ENCODE measurements at regions not wholly inside any gene's neighbourhood (a gene's known extent, or its start where the extent isn't known, plus 50 kb on each side); places are given as distances from the start of the nearest gene placed in this dataset.

DNA sequence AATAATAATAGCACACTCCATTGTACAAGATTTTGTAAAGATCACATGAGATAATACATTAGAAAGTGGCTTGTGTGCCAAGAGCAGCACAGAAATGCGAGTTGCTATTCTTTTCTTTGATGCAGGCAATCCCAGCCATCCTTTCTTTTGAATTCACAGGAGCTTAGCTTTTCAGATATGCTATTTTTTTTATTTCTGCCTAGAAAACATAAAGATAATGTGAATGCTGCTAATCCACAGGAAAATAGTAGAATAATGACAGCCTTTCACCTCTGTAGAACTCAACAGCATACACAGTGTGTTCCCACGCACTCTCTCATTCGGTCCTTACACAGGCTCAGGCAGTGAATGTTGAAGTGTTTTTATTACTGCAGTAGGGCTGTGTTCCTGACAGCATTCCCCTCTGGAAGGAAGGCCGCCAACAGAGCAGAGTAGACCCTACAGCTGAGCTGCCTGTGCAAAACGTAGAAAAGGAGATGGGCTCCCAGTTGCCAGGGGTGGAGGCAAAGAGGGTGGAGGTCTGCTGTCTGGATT lies 138.8 kb upstream of the TAPT1 start:
- no peak for DNase-seq

DNA sequence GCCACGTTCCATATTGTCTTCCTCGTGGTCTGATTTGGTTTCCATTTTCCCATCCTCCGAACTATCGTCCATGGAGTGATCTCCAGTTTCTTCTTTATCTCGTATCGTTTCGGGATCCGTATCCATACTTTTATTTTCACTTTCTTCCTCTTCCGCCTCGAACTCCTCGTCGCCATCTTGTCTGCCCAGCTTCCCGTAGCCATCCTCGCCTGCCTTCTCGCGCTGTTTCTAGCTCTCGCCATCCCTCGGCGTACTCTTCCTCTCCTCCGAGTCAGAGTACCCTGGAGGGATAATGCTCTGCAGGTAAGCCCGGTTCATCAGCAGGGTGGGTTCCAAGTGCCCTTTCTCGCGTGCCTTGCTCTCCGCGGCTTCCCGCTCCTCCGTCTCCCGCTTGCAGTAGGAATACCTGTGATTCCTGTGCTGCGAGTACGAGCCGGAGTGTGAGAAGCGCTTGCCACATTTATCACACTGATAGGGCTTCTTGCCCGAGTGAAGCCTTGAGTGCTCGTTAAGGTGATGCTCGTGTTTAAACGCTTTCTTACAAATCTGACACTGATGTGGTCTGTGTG lies 134.5 kb upstream of the TAPT1 start:
- DNase-seq = no peak

DNA sequence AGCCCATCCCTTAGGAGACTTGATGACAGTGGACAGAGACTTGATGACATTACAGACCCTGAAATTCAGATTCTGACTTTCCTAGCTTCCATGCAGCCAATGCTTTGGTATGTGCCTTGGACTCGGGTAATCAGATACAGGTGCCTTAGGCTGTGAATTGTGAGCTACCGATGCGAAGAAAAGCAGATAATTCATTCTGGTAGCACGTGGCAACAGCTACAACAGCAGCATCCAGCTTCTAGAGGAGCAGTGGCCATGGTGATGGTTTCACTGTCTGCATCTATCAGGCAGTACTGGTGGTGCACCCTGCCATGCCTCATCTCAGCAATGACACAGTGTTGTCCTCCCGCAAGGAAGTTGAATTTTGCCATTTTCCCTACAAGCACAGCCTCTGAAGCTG lies 126.9 kb upstream of the TAPT1 start:
- no peak for DNase-seq

DNA sequence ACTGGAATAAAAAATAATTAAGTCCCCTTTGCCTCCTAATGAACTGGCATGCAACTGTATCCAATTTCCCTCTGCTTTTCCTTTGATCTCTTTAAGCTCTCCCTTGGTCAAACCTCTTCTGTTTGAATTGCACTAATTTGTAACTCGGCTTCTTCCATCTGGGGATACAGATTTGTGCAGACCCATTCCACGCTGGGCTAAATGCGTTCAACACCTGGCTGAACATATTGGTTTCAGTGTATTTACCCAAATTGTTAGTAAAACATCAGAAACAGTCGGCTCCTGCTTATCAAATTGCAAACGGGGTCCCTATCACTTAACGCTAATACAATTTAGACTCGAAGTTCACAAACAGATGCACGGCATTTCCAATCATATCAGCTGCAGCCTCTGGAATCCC lies 124.9 kb upstream of the TAPT1 start:
- no peak for DNase-seq

DNA sequence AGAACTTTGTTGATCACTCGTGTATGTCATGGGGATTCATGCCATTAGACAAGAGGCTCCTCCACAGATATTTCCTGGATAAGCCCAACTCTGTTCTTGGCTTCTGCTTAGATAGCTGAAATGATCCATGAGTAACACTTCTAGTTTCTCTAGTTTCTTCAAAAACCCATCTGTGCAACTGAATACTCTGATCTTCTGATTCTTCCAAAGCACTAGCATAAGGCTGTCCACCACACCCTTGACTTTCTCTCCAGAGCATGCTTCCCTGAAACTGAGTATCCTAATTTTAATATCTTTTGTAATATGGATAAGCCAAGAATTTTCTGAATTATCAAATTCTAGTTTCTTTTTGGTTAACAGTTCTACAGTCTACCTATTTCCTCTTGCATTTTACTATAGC lies 118.6 kb upstream of the TAPT1 start:
- DNase-seq = no peak

DNA sequence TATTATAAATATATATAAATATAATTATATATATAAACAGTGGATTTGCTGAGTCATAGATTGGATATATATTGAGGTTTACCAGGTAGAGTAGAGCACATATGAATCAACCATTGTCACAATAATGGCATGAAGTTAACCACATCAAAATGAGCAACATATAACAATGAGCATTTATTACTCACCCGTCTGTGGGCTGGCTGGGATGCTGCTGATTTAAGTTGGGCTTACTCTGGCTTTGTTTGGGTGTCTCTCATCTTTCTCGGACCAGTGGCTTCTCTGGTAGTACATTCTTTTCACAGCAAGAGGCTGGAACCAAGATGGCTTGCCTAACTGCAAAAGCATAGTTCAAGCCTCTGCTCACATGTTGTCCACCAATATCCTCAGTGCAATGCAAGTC lies 111.7 kb upstream of the TAPT1 start:
- peak; percentile 52 for DNase-seq

DNA sequence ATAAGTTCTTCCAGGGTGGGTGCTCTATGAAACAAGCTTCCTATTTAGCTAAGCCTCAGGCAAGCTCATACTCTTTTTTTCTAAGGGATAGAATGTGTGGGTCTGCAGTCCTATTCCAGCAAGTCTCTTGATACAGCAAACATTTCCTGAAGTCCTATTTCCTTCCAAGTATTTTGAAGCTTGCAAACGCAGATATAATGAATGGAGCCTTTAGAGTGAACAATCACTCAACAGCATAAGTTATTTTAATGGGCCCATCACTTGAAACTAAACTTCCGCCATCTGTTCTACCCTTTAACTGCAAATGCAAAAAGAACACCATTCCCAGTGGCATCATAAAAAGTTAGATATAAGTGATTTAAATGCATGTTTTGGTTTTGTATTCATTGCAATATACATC lies 108.3 kb upstream of the TAPT1 start:
- no peak for DNase-seq

DNA sequence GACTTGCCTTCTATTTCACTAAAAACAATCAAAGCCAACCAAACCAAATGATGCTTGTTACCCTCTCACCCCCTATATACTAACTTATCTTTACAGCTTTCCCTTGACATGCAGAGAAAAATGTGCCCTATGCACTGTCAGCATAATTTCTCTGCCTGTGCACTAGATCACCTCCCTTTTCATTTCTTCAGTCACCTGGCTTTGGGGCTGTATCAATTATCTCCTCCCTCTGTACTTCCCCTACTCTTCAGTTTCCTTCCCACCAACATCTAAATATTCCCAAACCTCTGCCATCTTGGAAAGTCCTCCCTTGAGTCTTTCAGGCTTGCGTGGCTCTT lies 103.5 kb upstream of the TAPT1 start:
- no peak for DNase-seq

DNA sequence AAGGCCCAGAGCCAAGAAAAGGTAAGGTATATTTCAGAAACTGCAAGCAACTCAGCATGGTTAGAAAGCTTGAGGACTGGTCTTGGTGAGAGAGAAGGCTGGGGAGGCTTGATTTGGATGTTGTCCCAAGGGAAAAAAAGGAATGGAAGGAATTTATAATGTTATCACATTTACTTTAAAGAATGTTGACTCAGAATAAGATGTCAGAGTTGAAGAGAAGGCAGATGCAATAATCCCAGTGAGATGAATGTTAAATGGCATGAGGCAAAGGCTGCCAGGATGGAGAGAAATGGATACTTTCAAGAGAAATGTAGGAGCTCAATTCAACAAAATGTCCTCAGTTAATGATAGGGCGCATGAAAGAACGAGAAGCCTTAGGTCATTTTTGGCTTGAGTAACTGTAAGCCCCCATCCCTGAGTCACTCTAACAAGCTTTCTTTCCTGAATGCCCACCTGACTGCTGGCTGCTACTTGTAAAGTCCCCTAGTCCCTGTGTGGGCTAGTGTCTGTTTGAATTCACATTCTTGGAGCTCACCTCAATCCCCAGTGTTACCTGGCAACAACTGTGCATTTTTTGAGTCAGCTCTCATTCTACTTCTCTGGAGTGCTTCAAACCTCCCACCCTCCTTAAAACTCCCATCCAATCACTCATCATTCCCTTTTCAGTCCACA lies 103.0 kb upstream of the TAPT1 start:
- DNase-seq = peak; percentile 41

DNA sequence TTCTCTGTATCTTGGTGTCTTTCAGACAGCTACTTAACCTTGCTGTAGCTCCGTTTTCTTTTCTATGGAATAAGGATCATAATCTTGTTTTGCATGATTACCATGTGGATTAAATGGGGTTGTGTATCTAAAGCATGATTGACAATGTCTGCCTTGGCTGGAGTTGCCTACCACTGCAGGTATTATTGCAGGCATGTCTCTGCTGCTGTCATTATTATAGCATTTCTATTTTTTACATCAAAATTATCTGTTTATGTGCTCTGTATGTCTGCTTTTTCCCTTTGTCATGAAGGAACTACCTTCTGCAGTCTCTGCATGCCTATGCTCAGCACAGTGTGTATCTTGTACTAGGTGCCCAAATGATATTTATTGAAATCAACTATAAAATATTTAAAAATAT lies 95.9 kb upstream of the TAPT1 start:
- DNase-seq = no peak

DNA sequence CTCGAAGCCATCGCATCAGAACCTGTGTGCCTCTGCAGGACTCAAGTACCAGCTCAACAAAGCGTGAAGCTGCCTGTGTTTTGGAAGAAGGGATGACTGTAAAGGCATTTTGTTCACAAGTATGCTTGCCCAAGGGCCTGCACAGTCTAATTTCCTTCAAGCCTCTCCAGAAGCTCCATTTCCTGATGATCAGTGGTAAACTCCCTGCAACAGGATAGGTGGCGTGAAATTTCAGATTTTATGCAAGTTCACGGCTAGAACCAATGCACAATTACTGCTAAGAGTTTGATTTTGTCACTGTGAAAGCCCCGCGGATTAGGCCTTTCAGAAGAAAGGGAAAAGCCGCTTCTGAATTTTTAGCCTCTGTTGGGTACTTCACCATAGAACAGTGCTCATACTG lies 89.2 kb upstream of the TAPT1 start:
- no peak for DNase-seq

DNA sequence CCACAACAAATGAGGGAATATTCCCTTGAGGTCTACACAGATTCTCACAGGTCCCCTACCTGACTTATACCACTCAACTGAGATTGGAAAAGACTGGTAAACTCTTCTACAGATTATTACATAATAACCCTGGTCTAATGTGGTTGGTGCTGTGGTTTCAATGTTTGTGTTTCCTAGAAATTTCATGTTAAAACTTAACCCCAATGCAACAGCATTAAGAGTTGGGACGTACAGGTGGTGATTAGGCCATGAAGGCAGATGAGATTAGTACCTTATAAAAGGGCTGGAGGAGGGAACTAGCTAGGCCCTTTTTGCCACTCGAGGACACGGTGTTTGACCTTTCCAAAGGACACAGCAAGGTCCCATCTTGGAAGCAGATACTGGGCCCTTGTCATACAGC lies 84.3 kb upstream of the TAPT1 start:
- DNase-seq = no peak

DNA sequence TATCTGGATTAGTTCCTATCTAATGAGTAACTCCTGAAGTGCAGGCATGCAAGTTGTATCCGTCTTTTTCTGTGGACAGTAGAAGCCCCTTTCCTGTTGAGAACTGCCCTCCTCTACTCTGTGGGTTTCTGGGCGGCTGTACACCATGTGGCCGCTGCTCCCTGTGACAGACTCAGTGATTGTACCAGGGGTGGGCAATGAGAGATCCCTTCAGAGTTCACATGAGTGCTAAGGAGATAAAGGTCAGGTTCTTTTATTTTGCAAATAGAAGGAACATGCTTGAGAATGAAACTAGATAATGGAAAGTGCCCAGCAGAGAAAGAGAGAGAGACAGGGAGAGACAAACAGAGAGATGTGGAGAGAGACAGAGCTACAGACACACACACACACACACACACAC lies 76.4 kb upstream of the TAPT1 start:
- no peak for DNase-seq

DNA sequence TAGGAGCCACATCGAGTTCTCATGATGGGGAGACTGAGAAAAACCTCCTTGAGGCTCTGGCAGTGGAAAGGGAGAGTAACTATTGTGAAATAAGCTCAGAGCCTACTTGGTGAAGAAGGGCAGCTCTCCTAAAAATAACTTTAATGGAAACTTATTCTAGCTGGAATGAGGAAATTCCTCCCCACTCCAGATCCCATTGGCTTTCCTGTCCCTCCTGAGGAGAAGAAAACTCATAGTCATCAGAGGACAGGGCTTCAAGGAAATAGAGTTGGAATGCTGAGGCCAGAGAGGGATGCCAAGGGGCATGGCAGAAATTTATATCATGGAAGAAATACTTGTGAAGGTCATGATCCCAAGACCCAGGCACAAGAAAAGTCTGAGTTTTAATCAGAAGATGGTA lies 70.7 kb upstream of the TAPT1 start:
- no peak for DNase-seq

DNA sequence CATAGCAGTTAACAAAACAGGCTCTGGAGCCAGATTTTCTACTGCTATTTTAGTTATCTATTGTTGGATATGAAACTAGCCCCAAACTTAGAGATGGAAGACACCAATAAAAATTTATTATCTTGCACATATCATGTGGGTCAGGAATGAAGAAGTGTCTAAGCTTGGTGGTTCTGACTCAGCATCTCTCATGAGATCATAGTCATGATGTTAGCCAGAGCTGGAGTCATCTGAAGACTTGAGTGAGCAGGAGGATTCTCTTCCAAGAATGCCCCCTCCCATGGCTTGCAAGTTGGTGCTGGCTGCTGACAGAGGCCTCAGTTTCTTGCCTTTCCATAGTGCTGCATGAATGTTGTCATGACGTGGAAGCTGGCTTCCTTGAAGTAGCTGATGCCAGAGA lies 68.2 kb upstream of the TAPT1 start:
- peak; percentile 49 for DNase-seq

DNA sequence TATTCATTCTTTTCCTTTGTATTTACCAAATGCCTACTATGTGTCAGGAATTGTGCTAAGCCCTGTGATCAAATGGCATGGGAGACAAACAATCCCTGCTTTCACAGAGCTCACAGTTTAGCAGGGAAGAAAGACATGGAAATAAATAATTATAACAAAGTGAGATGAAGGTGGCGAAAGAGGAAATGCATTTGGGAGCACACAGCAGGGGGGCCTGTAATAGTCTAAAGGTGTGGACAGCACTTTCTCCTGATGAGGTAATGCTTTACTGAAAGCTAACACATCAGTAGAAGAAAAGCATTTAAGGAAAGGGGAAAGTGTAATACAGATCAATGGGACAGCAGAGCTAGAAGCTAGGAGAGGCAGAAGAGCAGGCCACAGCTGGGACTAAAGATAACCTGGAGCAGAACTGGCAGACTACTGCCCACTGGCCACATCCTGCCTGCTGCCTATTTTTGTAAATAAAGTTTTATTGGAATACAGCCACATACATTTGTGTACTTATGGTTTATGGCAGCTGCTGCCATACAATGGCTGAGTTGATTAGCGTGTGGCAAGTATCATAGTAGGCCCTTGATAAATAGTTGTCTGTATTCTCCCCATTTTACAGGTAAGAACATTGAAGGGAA lies 67.1 kb upstream of the TAPT1 start:
- no peak for DNase-seq

DNA sequence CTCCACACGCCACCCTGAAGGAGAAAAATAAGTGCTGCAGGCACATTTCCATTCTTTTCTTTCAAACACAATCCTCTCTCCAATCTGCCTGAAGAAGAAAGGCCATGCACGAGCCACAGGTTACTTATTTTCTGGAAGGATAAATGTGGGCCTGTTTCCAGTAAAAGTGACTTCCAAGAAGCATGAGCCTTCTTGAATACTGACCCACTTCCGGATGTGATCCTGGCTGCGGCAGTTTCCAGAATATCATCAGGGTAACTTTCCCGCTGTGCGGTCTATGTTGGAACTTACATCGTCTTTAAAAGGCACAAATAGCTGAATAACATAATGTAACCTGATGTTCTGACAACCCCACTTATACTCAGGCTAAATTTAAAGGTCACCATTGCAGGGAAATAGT lies 66.3 kb upstream of the TAPT1 start:
- DNase-seq = no peak

DNA sequence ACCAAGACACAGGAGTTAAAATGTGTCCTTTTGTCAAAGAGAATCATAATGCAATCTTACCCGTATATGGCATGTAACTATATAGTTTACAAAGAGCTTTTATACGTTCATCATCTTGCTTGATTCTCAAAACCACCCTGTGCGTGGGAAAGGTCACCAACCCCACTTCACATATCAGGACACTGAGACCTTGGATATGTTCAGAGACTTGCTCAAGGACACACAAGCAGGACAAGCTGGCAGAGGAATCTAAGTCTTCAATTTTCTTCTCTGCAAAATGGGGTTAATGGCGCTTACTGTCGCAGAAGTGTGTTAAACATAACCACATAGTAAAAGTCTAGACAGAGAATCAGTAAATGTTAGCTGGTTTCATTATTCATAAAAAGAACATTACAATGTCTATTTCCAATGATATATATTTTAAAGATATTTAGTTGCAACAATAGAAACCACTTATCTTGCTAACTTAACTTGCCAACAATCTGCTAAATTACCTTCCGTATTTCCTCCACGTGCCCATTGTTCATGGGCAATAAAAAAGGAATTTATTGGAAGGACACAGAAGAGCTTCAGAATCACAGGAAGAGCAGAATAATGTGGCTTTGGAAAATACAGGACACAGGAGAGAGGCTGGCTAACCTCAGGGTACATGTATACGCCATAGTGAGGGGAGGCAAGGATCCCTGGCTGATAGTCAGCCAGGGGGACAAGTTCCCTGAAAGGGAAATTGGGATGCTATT lies 64.6 kb upstream of the TAPT1 start:
- DNase-seq = no peak

DNA sequence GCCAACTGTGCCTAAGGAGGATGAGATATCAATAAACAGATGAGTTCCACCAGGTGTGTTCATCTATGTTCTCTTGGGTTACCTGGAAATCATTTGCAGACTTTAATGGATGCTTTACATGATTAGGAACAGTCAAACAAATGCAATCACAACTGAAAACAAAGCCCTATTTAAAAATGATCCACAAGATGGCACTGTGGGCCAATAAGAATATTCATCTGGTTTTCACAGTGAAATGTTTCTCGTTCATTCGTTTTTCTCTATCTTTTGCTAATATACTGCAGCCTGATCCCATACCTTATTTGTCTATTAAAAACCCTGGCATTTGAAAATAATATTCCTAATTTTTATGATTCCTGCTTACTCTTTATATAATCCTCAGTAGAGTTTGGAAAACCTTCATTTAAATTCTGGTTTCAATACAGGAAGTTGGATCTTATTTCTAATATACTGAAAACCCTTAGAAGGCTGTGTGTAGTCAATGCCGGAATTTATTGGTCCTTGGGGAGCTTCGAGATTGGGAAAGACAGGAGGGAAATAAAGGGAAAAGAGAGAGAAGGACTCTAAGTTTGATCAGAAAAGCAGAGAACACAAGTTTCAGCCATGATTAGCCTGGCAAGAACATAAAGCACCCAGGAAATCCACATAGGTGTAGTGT lies 63.8 kb upstream of the TAPT1 start:
- DNase-seq = peak; percentile 33

DNA sequence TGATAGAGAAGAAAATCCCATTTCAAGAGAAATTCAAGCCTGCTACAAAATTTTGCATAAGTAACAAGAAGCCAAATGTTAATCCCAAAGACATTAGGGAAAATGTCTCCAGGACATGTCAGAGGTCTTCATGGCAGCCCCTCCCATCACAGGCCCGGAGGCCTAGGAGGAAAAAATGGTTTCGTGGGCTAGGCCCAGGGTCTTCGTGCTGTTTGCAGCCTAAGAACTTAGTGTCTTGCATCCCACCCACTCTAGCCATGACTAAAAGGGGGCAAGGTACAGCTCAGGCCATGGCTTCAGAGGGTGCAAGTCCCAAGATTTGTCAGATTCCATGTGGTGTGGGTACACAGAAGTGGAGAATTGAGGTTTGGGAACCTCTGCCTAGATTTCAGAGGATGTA lies 57.8 kb upstream of the TAPT1 start:
- DNase-seq = no peak

DNA sequence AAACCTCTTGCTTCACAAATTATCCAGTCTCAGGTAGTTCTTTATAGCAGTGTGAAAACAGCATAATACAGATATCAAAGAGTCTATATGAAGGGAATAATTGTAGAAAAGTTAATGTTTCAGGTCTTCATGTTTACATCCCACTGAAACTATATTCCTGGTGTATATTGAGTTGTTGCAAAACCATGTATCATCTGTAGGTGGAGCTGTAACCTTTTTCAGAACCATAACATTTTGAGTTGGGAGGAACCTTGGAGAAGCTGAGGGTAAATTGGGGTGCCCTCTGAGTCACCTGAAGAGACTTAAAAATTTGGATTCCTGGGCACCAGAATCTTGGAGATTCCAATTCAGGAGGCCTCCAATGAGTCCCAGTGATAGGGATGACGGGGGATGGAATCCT lies 51.9 kb upstream of the TAPT1 start:
- DNase-seq = no peak
